Cardiac fibroblast (primary cell): ENCODE measurements at regions not wholly inside any gene's neighbourhood (a gene's known extent, or its start where the extent isn't known, plus 50 kb on each side); places are given as distances from the start of the nearest gene placed in this dataset.

Experiments
- DNase-seq, 2 donors: peaks; one replicate each; pipeline versions ENCODE4 v3.0.0 to v3.0.0-alpha.2; 2010; ENCODE audit warnings: low read depth in 2 of 2
- H3K4me3 ChIP-seq, 2 donors: replicated peaks in 1 of 2; 1 replicate in 1 of 2; 2 replicates in 1 of 2; pipeline ENCODE4 v1.5.1; 2011; ENCODE audit warnings: low read depth in 2 of 2, low read length in 2 of 2, mild to moderate bottlenecking in 2 of 2, moderate library complexity in 1 of 2
- CTCF ChIP-seq: IDR thresholded peaks from one replicate; pipeline ENCODE4 v1.5.1; 2011; ENCODE audit warnings: low read depth, mild to moderate bottlenecking, low read length, inconsistent platforms

GRCh38 chr14:79924551-79924950 lies 286.8 kb downstream of the DIO2 start:
- no peak for TF ChIP-seq CTCF
- no peak for DNase-seq

GRCh38 chr14:79920180-79920692 lies 291.1 kb downstream of the DIO2 start:
- TF ChIP-seq CTCF: no peak
- no peak overlapping the region for H3K4me3 ChIP-seq
- no peak for DNase-seq

More at GRCh38 chr14:79924551-79924950, 286.8 kb downstream of the DIO2 start:
- H3K4me3 ChIP-seq: no peak overlapping the region
